ENCODE measurements at regions not wholly inside any gene's neighbourhood (a gene's known extent, or its start where the extent isn't known, plus 50 kb on each side); places are given as distances from the start of the nearest gene placed in this dataset.

GRCh38 chr5:3825531-3826451 lies 230.2 kb downstream of the IRX1 start:
- no peak for DNase-seq (ENCODE audit: low spot score)

- DNase-seq (ENCODE audit: low spot score), result no peak
Measured at GRCh38 chr5:3827624-3828023, 232.0 kb downstream of the IRX1 start.

- peak; percentile 27 for DNase-seq (ENCODE audit: low spot score)
Measured at GRCh38 chr5:3828761-3829160, 233.1 kb downstream of the IRX1 start.

GRCh38 chr5:3833566-3833965 lies 237.9 kb downstream of the IRX1 start:
- no peak for DNase-seq (ENCODE audit: low spot score)

- DNase-seq (ENCODE audit: low spot score), result no peak
Measured at GRCh38 chr5:3835811-3836210, 240.2 kb downstream of the IRX1 start.

GRCh38 chr5:3836528-3836927 lies 240.9 kb downstream of the IRX1 start:
- no peak for DNase-seq (ENCODE audit: low spot score)

GRCh38 chr5:3837506-3837905 lies 241.9 kb downstream of the IRX1 start:
- no peak for DNase-seq (ENCODE audit: low spot score)

- no peak for DNase-seq (ENCODE audit: low spot score)
Measured at GRCh38 chr5:3839151-3839550, 243.5 kb downstream of the IRX1 start.

GRCh38 chr5:3842591-3842990 lies 247.0 kb downstream of the IRX1 start:
- DNase-seq (ENCODE audit: low spot score), result no peak

GRCh38 chr5:3843706-3844105 lies 248.1 kb downstream of the IRX1 start:
- DNase-seq (ENCODE audit: low spot score), result no peak

- no peak for DNase-seq (ENCODE audit: low spot score)
Measured at GRCh38 chr5:3844266-3844665, 248.6 kb downstream of the IRX1 start.

- DNase-seq (ENCODE audit: low spot score), result peak; percentile 41
Measured at GRCh38 chr5:3845230-3845629, 249.6 kb downstream of the IRX1 start.

GRCh38 chr5:3852161-3852916 lies 256.7 kb downstream of the IRX1 start:
- DNase-seq (ENCODE audit: low spot score), result no peak

- DNase-seq (ENCODE audit: low spot score), result no peak
Measured at GRCh38 chr5:3853362-3853761, 257.7 kb downstream of the IRX1 start.

GRCh38 chr5:3854188-3854821 lies 258.7 kb downstream of the IRX1 start:
- no peak for DNase-seq (ENCODE audit: low spot score)

GRCh38 chr5:3856036-3856435 lies 260.4 kb downstream of the IRX1 start:
- no peak for DNase-seq (ENCODE audit: low spot score)

GRCh38 chr5:3858524-3858923 lies 262.9 kb downstream of the IRX1 start:
- DNase-seq (ENCODE audit: low spot score), result no peak

GRCh38 chr5:3862906-3863305 lies 267.3 kb downstream of the IRX1 start:
- DNase-seq (ENCODE audit: low spot score), result no peak

- DNase-seq (ENCODE audit: low spot score), result no peak
Measured at GRCh38 chr5:3875144-3875543, 279.5 kb downstream of the IRX1 start.

- no peak for DNase-seq (ENCODE audit: low spot score)
Measured at GRCh38 chr5:3878267-3878666, 282.6 kb downstream of the IRX1 start.

GRCh38 chr5:3883040-3883439 lies 287.4 kb downstream of the IRX1 start:
- DNase-seq (ENCODE audit: low spot score), result no peak

Data from H4 (cell line).